DMS153 (cell line): ENCODE measurements at regions not wholly inside any gene's neighbourhood (a gene's known extent, or its start where the extent isn't known, plus 50 kb on each side); places are given as distances from the start of the nearest gene placed in this dataset.

ENCODE experiments used
- DNase-seq: peaks from one replicate; lab custom pipeline; 2025; lab: John Stamatoyannopoulos, UW

- no peak for DNase-seq
Measured at GRCh38 chr5:63341442-63341841, 620.8 kb downstream of the HTR1A start.

DNA sequence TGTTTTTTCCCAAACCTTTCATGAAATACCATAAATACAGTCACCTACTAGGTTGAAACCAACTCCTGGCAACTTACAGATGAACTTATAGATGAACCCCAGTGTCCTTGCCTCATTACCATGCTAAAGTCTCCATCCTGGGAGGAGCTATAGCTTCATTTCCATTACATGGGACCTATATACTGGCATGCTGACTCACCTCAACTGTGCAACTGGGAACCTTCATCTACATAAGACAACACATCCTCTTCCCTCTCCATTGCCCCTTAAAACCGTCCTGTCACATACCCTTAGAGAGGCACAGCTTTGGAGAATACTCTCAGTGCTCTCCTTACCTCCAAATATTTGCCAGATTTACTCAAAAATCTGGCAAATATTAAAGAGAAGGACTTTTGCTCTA is 638.3 kb downstream of the HTR1A start:
- DNase-seq: no peak

DNA sequence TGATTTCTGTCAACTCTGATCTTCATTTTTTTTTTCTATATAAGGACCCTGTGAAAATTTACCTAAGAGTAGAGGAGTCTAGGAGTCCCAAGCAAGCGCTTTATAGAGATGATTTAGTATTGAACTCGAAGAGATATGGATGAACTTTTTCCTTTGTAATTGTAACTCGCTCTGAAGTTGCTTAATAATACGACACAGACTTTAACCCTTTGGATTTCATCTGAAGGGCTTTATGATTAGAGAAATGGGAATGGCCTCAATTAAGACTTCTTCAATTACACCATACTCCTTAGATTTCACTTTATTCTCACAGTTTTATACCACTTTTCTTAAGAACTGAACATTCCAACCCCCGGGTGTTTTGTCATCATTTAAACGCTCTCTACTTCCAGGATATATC is 647.7 kb downstream of the HTR1A start:
- no peak for DNase-seq

DNA sequence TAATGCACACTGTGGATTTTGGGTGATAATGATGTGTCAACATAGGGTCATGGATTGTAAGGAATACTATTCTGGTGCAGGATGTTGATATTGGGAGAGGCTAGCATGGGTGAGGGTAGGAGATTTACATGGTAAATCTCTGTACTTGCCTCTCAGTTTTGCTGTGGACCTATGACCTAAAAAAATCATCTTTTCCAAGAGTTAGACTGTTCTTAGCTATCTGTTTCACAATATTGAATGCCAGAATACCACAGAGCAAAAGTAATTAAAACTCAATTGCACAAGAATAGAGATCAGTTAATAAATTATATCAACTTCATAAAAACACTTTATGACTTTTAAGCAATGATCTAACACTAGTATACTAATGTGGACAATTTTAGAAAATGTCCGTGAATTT is 651.6 kb downstream of the HTR1A start:
- DNase-seq: no peak

- no peak for DNase-seq
Measured at GRCh38 chr5:63306909-63307308, 655.3 kb downstream of the HTR1A start.

GRCh38 chr5:63293317-63293716 is 668.9 kb downstream of the HTR1A start:
- no peak for DNase-seq

DNA sequence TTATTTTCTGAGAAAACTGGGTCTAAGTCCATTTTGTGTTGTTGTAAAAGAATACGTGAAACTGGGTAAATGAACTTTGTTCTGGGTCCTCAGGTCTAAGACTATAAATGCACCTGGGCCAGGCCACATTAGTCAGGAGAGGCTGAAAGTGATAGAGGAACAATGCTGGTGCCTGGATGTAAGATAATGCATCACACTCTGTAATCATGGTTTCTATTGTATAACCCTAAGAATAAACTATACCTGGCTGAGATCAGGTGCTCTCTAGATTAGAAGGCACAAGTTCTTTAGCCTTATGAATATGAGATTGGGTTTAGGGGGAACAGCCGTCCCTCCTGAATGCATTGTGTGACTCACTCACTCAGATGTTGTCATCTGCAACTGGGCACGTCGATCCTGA is 675.5 kb downstream of the HTR1A start:
- no peak for DNase-seq

DNA sequence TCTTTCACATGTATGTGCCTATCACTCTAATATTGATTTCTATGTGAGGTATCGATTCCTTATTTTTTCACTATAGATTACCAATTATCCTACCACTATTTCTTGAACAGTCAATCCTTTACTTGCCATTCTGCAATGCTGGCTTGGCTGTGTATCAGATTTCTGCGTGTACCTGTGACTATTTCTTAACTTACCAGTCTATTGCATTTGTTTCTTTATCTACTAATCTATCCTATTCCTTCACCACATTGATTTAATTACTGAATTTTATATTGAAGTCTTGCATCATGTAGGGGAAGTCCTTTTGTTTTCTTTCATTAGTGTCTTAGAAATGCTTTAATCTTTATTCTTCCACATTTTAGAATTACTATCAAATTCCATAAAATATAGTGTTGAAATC is 684.8 kb downstream of the LRRC70 start:
- DNase-seq: no peak

DNA sequence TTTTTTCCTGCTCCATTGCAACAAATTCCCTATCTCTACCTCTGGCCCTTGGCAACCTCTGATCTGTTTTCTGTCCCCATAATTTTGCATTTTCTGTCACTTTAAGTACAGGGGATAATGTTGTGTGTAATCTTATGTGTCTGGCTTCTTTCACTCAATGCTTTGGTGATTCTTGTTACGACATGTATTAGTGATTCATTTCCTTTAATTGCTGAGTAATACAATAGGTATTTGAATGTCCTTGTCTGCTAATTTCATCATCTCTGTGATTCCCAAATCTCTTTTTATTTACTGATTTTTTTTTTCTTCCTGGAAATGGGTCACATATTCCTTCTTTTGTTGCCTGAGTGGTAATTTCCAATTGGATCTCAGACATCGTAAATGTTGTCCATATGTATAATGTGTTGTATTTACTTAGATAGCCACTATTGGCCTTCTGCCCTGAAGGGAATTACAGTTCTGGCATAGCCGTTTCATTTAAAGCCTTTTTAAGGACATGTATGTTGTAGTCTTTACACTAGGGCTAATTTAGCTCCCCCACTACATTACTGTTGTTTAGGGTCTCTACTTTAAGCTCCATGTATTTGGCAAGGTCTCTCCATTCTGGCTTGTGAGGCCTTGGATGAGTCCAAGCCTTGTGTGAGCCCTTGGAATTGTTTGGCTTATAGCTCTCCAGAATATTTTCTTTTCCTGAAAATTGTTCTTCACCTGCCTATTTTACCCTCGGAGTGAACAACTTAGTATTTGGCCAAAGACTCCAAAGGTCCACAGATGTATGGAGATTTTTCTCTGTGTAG is 683.8 kb downstream of the LRRC70 start:
- no peak for DNase-seq

DNA sequence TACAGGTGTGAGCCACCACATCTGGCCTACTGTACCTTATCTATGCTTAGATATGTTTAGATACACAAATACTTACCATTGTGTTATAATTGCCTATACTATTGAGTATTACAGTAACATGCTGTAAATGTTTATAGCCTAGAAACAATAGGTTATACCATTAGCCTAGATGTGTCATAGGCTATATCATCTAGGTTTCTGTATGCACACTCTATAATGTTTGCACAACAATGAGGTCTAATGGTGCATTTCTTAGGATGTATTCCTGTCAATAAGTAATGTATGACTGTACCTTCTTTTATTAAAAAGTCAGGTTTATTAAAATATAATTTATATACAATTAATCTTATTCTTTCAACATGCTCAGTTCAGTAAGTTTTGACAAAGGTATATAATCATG is 683.1 kb downstream of the LRRC70 start:
- DNase-seq: no peak

GRCh38 chr5:63255594-63255993 is 677.0 kb downstream of the LRRC70 start:
- no peak for DNase-seq

GRCh38 chr5:63250939-63251338 is 672.3 kb downstream of the LRRC70 start:
- DNase-seq: no peak

DNA sequence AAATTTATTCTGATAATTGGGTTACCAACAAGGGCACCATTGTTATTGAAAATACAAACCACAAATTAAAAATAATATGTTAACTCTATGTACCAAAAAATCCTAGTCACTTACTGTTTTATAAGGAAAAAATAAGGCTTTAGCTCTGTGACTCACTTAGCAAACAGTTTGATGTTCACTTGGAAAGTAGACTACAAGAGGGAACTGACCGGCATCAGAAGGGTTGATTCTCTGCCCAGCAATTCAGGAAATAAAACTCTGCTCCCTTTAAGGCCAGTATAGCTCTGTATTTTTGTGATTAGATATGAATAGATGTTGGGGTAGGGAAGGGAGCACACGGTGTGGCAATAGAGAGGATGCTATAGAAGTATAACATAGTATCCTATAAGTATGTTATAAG is 671.3 kb downstream of the LRRC70 start:
- DNase-seq: no peak

- DNase-seq: no peak
Measured at GRCh38 chr5:63247651-63248050, 669.0 kb downstream of the LRRC70 start.

DNA sequence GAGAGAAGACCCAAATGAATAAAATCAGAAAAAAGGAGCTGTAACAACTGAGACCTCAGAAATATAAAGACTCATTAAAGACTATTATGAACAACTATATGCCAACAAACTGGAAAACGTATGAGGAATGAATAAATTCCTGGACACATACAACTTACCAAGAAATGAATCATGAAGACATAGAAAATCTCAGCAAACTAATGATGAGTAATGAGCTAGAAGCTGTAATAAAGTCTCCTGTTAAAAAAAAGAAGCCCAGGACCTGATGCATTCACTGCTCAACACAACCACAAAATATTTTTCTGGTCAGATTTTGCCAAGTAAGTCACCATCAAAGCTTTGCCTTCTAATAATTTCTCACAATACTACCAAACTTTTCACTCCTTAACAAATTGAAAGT is 666.7 kb downstream of the LRRC70 start:
- no peak for DNase-seq

DNA sequence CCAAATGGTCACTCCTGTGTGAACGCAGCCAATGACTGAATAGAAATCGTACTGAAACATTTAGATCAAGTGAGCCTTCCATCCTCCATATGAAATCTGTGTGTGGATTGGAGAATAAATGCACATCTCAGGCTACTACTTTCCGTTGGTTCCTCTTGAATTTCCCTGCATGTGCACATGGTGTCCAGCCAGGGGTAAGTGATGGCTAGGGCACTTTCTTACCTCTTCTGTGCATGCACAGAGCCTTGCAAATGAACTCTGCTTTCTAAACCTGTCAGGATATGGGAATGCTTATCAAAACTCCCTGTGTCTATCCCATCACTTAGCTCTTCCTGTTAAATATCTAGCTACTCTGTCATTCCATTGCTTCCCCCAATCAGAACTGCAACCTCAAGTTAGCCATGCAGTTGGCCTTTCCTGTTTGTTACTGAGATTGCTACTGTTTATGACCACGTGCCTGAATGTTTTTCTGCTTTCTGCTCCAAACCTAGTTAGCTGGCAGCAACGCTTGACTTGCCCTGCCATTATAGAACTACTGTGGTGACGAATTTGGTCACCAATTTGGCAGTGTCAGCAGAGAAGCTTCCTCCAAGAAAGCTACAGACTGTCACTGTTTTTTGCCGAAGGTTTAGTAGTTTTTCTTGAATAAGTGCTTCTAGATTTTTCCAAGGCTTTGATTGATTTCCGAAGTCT is 661.6 kb downstream of the LRRC70 start:
- DNase-seq: no peak

DNA sequence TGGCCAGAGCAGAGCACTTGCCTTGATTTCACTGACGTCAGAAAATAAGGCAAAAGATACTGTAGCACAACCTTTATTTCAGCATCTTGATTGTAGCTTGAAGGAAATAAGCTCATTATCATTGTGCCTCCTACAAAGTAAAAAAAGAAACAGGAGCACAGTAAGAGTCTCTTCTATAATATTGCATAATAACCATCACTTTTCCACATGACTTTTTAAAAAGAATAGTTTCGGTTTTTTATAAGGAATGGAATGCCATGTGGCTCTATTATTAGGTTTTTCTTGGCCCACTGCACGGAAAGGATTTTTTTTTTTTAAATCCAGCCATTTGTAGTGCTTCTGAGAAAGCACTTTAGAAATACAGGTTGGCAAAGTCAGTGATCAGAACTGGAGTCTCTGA is 655.3 kb downstream of the LRRC70 start:
- no peak for DNase-seq

DNA sequence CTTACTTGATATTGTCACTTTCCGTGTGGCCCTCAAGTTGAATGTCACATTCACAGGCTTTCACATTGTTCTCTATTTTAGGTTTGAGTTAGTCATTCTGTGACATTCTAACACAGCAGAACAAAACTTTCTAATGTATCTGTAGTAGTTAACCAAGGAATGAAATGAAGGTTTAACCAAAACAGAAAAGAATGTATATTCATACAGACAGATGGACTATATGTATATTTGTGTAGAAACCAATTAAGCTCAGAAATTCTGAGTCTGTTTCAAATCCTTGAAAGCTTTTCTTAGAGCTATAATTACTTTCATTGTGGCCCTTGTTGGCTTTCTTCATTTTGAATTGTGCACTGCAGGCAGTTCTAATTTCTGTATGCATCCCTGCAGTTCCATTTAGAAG is 654.7 kb downstream of the LRRC70 start:
- DNase-seq: no peak

DNA sequence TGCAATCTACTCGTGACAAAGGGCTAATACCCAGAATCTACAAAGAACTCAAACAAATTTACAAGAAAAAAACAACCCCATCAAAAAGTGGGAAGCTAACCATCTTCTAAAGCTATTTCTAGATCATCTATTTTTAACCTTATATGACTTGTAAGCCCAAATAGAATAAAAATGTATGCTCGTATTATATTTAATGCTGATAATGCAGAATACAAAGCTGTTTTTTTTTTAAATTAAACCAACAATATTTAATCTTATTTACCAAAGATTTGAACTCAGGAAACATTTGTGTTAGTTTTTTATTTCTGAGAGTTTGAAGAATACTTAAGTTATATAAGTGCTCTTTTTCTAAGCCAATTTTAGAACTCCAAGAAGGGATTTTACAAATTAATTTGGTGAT is 652.1 kb downstream of the LRRC70 start:
- DNase-seq: no peak

- no peak for DNase-seq
Measured at GRCh38 chr5:63228154-63228553, 649.5 kb downstream of the LRRC70 start.

- DNase-seq: no peak
Measured at GRCh38 chr5:63220244-63220643, 641.6 kb downstream of the LRRC70 start.

- no peak for DNase-seq
Measured at GRCh38 chr5:63217422-63217821, 638.8 kb downstream of the LRRC70 start.

- DNase-seq: no peak
Measured at GRCh38 chr5:63213256-63213655, 634.6 kb downstream of the LRRC70 start.
